Endothelial cell of umbilical vein (primary cell): ENCODE measurements at regions not wholly inside any gene's neighbourhood (a gene's known extent, or its start where the extent isn't known, plus 50 kb on each side); places are given as distances from the start of the nearest gene placed in this dataset.

Experiments used
- BruUV-seq: library from RNA; stranded (reverse); fragments of 400-500 nt; replicated peaks from 2 replicates; lab custom pipeline; 2021; lab: Mats Ljungman, UMichigan
- CTCF ChIA-PET: fragments of 300-600, 350-600 bp; sonication (Branson Sonifier 250); formaldehyde crosslinking; loops from one replicate; lab custom pipeline; 2021; ENCODE audit warnings: antibody characterized with exemption, inconsistent platforms; lab: Charles Lee
- POLR2A ChIA-PET: fragments of 300-600, 350-600 bp; sonication (Branson Sonifier 250); formaldehyde crosslinking; loops from one replicate; lab custom pipeline; 2021; ENCODE audit warnings: antibody characterized with exemption, inconsistent platforms; lab: Charles Lee
- DNase-seq: peaks from one replicate; pipeline ENCODE4 v3.0.0-alpha.2; 2011; ENCODE audit warnings: low read depth, low spot score
- FAIRE-seq: peaks from 2 replicates; lab custom pipeline; 2011; peaks lifted over from hg19 to GRCh38; lab: Jason Lieb, UNC
- H2AFZ ChIP-seq: 2 replicates; pipeline ENCODE4 v1.6.0; 2012; ENCODE audit warnings: low read depth, low read length, control low read depth, inconsistent platforms
- H3K27ac ChIP-seq: 2 replicates; pipeline ENCODE4 v1.5.1; 2011; ENCODE audit warnings: low read depth, mild to moderate bottlenecking, control low read depth, low read length, moderate library complexity; ENCODE audit not compliant: insufficient read depth
- H3K27me3 ChIP-seq, 2 experiments: 2 replicates each; pipeline versions ENCODE4 v1.6.0 to v1.6.1; 2011; ENCODE audit warnings: low read length in 2 of 2, mixed read lengths in 1 of 2; ENCODE audit not compliant: control insufficient read depth in 2 of 2, insufficient read depth in 2 of 2
- H3K36me3 ChIP-seq, 2 experiments: 2 replicates in 1 of 2; 3 replicates in 1 of 2; pipeline ENCODE4 v1.5.1; 2011; ENCODE audit warnings: low read length in 2 of 2, mild to moderate bottlenecking in 1 of 2, moderate library complexity in 1 of 2; ENCODE audit not compliant: control insufficient read depth in 2 of 2, insufficient read depth in 2 of 2; ENCODE audit errors: extremely low read depth in 1 of 2
- H3K4me1 ChIP-seq: 3 replicates; pipeline ENCODE4 v1.5.1; 2011; ENCODE audit warnings: mild to moderate bottlenecking, low read length; ENCODE audit not compliant: control insufficient read depth, insufficient read depth; ENCODE audit errors: extremely low read depth
- H3K4me2 ChIP-seq: 2 replicates; pipeline ENCODE4 v1.6.1; 2011; ENCODE audit warnings: low read length, control low read depth, mixed read lengths; ENCODE audit not compliant: insufficient read depth
- H3K4me3 ChIP-seq, 3 experiments: fragments of 200-600 bp in 1 of 3; sonication (generic), shearing (Covaris generic) in 1 of 3; replicated peaks in 1 of 3; 2 replicates each; pipeline ENCODE4 v1.5.1; 2011 to 2016; ENCODE audit warnings: control low read depth in 3 of 3, low read length in 3 of 3, mild to moderate bottlenecking in 2 of 3, inconsistent platforms in 1 of 3, low read depth in 1 of 3, moderate library complexity in 1 of 3; ENCODE audit not compliant: insufficient read depth in 1 of 3
- H3K79me2 ChIP-seq: 2 replicates; pipeline ENCODE4 v1.6.0; 2012; ENCODE audit warnings: low read length, inconsistent platforms; ENCODE audit not compliant: control insufficient read depth, insufficient read depth
- H3K9ac ChIP-seq: replicated peaks from 2 replicates; pipeline ENCODE3; 2011; ENCODE audit warnings: low read length, control low read depth; ENCODE audit not compliant: insufficient read depth; ENCODE audit errors: extremely low read depth
- H3K9me1 ChIP-seq: replicated peaks from 3 replicates; pipeline ENCODE4 v1.6.0; 2011; ENCODE audit warnings: mild to moderate bottlenecking, low read length; ENCODE audit not compliant: control insufficient read depth, insufficient read depth; ENCODE audit errors: extremely low read depth
- H3K9me3 ChIP-seq: replicated peaks from 2 replicates; pipeline ENCODE4 v1.5.1; 2012; ENCODE audit warnings: low read length, inconsistent platforms; ENCODE audit not compliant: control insufficient read depth, insufficient read depth
- H4K20me1 ChIP-seq: replicated peaks from 2 replicates; pipeline ENCODE3; 2011; ENCODE audit warnings: mild to moderate bottlenecking, low read length; ENCODE audit not compliant: control insufficient read depth, insufficient read depth; ENCODE audit errors: extremely low read depth
- EZH2 ChIP-seq: IDR thresholded peaks from 2 replicates; pipeline ENCODE4 v1.6.1; 2012; ENCODE audit warnings: borderline replicate concordance, low read depth, mild to moderate bottlenecking, moderate library complexity, low read length, inconsistent platforms; ENCODE audit not compliant: severe bottlenecking
- FOS ChIP-seq: IDR thresholded peaks from 2 replicates; pipeline ENCODE4 v1.6.1; 2011; ENCODE audit warnings: mild to moderate bottlenecking, low read length, moderate library complexity, borderline replicate concordance; ENCODE audit not compliant: insufficient read depth
- GATA2 ChIP-seq: IDR thresholded peaks from 2 replicates; pipeline ENCODE4 v1.7.0; 2011; ENCODE audit warnings: low read depth, mild to moderate bottlenecking, moderate library complexity, mixed read lengths, low read length; ENCODE audit not compliant: insufficient read length, insufficient read depth
- JUN ChIP-seq: IDR thresholded peaks from 2 replicates; pipeline ENCODE4 v1.6.1; 2011; ENCODE audit warnings: borderline replicate concordance, low read depth; ENCODE audit not compliant: insufficient read length, insufficient read depth
- MYC ChIP-seq: IDR thresholded peaks from one replicate; pipeline ENCODE4 v1.6.1; 2011; ENCODE audit warnings: mild to moderate bottlenecking, low read depth, low read length
- POLR2A ChIP-seq: IDR thresholded peaks from 2 replicates; pipeline ENCODE4 v1.6.1; 2012; ENCODE audit warnings: low read depth, mild to moderate bottlenecking, control low read depth, low read length
- POLR2AphosphoS5 ChIP-seq: IDR thresholded peaks from 2 replicates; pipeline ENCODE4 v1.6.1; 2012; ENCODE audit warnings: low read depth, mild to moderate bottlenecking, control low read depth, low read length, moderate library complexity; ENCODE audit not compliant: insufficient read depth
- dilution Hi-C: fragments of 300-500 bp; cut with MboI; formaldehyde crosslinking; loops from one replicate; pipeline ENCODE4 v1.15.0; 2019; ENCODE audit warnings: low sequenced_read_pairs; ENCODE audit not compliant: extremely low pct_ligation_motif_present
- intact Hi-C: fragments of 100-400 bp; cut with micrococcal nuclease; formaldehyde crosslinking; loops from one replicate; pipeline ENCODE4 v1.10.0; 2022
- TF ChIP-seq, protein P1 (sequence below): IDR thresholded peaks from 2 replicates; pipeline ENCODE4 v1.6.1; 2011; ENCODE audit not compliant: insufficient read depth, insufficient read length
- TF ChIP-seq, protein P2 (sequence below), 2 donors: IDR thresholded peaks; 1 replicate in 1 of 2; 2 replicates in 1 of 2; pipeline ENCODE4 v1.5.1; 2011; ENCODE audit warnings: low read length in 2 of 2, mild to moderate bottlenecking in 2 of 2, moderate library complexity in 2 of 2, control low read depth in 1 of 2, inconsistent platforms in 1 of 2, low read depth in 1 of 2; ENCODE audit not compliant: insufficient read depth in 1 of 2; ENCODE audit errors: extremely low read depth in 1 of 2

DNA sequence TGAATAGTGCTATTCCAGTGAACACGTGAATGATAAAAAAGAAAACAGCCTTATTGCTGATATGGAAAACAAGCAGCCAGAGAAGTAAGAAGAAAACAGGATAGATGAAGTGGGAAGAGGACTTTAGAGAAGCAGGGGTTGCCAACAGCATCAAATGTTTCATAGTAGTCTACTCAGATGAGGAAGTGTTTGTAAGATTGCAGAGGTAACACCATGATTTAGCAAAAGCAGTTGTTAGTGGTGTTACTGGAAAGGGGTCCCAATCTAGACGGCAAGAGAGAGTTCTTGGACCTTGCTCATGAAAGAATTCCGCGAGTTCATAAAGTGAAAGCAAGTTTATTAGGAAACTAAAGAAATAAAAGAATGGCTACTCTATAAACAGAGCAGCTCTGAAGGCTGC is 108.8 kb upstream of the MCTP2 start:
- dilution Hi-C loops, result no loop called here
- Histone ChIP-seq H3K4me1 (no peaks in the 10 kb centered on the region), H3K9ac (no peak overlapping the region), H4K20me1 (no peaks in the 10 kb centered on the region), H2AFZ (no peak overlapping the region), H3K79me2 (no peaks in the 10 kb centered on the region), H3K27ac (no peak overlapping the region), H3K9me3 (no peaks in the 10 kb centered on the region), H3K4me2 (no peak overlapping the region), H3K36me3 (no peaks in the 10 kb centered on the region), H3K27me3 (no peaks in the 10 kb centered on the region), H3K9me1 (no peaks in the 10 kb centered on the region), H3K4me3 (no peak overlapping the region)
- ChIA-PET CTCF (no interaction called here), POLR2A (no interaction called here)
- FAIRE-seq (no peak), DNase-seq (no peak)
- no TSS peak for BruUV-seq
- intact Hi-C loops, result no loop called here
- no peak for TF ChIP-seq EZH2
- TF ChIP-seq POLR2A, result no peak
- TF ChIP-seq MYC, result no peak
- TF ChIP-seq, protein P1, sequence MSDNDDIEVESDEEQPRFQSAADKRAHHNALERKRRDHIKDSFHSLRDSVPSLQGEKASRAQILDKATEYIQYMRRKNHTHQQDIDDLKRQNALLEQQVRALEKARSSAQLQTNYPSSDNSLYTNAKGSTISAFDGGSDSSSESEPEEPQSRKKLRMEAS, result no peak
- no peak for TF ChIP-seq POLR2AphosphoS5
- no peak for TF ChIP-seq JUN
- TF ChIP-seq FOS, result no peak
- TF ChIP-seq, protein P2, sequence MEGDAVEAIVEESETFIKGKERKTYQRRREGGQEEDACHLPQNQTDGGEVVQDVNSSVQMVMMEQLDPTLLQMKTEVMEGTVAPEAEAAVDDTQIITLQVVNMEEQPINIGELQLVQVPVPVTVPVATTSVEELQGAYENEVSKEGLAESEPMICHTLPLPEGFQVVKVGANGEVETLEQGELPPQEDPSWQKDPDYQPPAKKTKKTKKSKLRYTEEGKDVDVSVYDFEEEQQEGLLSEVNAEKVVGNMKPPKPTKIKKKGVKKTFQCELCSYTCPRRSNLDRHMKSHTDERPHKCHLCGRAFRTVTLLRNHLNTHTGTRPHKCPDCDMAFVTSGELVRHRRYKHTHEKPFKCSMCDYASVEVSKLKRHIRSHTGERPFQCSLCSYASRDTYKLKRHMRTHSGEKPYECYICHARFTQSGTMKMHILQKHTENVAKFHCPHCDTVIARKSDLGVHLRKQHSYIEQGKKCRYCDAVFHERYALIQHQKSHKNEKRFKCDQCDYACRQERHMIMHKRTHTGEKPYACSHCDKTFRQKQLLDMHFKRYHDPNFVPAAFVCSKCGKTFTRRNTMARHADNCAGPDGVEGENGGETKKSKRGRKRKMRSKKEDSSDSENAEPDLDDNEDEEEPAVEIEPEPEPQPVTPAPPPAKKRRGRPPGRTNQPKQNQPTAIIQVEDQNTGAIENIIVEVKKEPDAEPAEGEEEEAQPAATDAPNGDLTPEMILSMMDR (IDR thresholded peaks at IDR 0.05; ENCODE audit: extremely low read depth in 1 of 2, insufficient read depth in 1 of 2, low read depth in 1 of 2, low read length in 2 of 2), result no peak
- TF ChIP-seq GATA2, result no peak
